Astrocyte of the spinal cord (primary cell): ENCODE measurements at regions not wholly inside any gene's neighbourhood (a gene's known extent, or its start where the extent isn't known, plus 50 kb on each side); places are given as distances from the start of the nearest gene placed in this dataset.

ENCODE experiments used
- DNase-seq: peaks from one replicate; pipeline ENCODE4 v3.0.0; 2011; ENCODE audit warnings: low read depth, low spot score
- H3K4me3 ChIP-seq: 2 replicates; pipeline ENCODE4 v1.5.1; 2011; ENCODE audit warnings: low read depth, mild to moderate bottlenecking, low read length, moderate library complexity
- in situ Hi-C: cut with HindIII; loops from 2 replicates; pipeline ENCODE4 v1.10.0; 2017; ENCODE audit warnings: low sequenced_read_pairs
- TF ChIP-seq, protein P1 (sequence below): IDR thresholded peaks from 2 replicates; pipeline ENCODE4 v1.5.1; 2012; ENCODE audit warnings: low read depth, mild to moderate bottlenecking, low read length, inconsistent platforms

DNA sequence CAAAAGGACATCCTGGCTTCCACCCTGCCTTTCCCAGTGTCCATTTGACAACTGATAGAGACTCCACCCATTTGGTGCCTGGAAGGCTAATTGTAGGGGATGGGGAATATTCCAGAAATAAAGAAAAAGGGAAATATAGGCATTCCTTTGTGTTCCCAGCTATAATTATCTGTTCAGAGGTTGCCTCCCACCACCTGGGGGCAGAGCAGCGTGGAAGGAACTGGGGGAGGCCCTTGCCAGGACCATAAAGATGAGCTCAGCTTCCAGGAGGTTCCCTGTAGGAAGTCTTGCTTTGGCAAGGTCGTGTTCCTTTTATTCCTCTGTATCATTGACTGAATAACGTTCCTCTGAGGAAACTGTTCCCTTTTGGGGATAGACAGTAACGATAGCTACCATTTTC, 214.7 kb downstream of the TFAP2C start:
- DNase-seq: no peak
- TF ChIP-seq, protein P1, sequence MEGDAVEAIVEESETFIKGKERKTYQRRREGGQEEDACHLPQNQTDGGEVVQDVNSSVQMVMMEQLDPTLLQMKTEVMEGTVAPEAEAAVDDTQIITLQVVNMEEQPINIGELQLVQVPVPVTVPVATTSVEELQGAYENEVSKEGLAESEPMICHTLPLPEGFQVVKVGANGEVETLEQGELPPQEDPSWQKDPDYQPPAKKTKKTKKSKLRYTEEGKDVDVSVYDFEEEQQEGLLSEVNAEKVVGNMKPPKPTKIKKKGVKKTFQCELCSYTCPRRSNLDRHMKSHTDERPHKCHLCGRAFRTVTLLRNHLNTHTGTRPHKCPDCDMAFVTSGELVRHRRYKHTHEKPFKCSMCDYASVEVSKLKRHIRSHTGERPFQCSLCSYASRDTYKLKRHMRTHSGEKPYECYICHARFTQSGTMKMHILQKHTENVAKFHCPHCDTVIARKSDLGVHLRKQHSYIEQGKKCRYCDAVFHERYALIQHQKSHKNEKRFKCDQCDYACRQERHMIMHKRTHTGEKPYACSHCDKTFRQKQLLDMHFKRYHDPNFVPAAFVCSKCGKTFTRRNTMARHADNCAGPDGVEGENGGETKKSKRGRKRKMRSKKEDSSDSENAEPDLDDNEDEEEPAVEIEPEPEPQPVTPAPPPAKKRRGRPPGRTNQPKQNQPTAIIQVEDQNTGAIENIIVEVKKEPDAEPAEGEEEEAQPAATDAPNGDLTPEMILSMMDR: peak; percentile 26

DNA sequence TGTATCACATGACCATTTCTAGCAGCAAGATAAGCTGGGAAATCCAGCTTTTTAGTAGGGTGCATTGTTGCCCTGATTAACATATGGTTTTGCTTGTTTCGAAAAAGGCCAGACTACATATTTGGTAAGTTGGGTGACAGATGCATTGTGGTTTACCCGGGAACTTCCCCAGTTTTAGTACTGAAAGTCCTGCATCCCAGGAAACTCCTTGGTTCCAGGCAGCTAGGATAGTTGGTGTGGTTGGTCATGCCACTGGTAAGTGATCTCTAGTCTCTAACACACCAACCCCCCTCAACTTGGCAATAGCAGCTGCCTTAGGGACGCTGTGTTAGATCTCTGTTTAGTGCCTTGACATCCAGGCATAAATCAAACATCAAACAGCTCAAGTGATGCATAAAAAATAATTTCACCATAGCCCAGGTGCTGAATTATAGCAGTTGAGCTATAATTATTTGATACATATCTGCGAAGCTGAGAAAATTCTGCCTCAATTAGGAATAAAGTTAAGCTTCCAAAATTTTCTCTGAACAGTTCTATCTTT, 216.5 kb downstream of the TFAP2C start:
- DNase-seq: no peak
- TF ChIP-seq, protein P1: no peak
- in situ Hi-C loops: no loop called here

More for the DNA sequence above, 214.7 kb downstream of the TFAP2C start:
- in situ Hi-C loops: no loop called here
- H3K4me3 ChIP-seq: no peak overlapping the region

DNA sequence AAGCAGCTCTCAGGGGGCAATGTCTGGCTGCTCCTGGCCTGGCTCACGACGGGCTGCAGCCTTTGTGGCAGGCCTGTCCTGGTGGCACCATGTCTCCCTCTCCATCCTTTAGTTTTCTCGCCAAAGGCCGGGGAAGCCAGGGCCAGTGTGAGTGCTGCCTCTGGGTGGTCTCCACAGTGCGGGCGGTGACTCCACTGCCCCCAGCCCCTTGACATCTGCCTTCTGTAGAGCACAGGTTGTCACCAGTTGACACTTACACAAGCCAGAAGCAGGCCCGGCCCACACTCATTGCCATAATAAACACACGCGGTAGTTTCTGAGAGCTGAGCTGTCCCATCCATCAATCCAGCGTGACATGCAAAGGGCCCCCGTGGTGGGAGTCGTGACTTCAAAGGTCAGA, 219.5 kb downstream of the TFAP2C start:
- TF ChIP-seq, protein P1: no peak
- H3K4me3 ChIP-seq: no peak overlapping the region
- in situ Hi-C loops: no loop called here
- no peak for DNase-seq

More for the DNA sequence above, 216.5 kb downstream of the TFAP2C start:
- H3K4me3 ChIP-seq: no peak overlapping the region

DNA sequence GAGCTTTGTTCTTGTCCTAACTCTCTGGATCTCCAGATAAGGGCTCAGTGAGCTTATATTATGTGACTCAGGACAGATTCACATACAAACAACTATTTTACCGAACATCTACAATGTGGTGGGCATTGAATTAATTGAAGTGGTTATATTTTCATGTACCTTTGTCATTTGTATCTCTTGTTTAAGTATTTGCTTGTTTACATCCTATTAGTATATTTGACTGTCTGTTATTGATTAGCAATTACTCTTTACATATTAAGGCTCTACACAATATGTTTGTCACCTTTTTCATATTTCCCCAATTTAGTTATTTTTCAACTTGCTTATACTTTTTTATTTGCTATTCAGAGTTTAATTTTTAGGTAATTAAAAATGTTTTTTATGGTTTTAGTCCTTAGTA, 222.4 kb downstream of the TFAP2C start:
- TF ChIP-seq, protein P1: no peak
- in situ Hi-C loops: no loop called here
- H3K4me3 ChIP-seq: no peak overlapping the region
- DNase-seq: no peak

DNA sequence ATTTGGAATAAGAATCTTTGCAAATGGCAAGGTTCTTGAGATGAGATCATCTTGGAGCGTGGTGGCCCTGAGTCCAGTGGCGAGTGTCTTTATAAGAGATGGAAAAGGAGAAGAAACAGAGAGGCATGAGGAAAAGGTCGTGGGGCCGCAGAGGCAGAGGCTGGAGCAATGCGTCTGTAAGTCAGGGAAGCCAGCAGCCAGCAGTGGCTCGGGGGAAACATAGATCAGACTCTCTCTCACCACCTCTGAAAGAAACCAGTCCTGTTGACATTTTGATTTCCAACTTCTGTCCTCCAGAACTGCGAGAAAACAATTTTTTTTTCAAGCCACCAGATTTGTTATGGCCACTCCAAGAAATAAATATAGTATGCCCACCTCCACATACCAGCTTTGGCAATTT, 226.6 kb downstream of the TFAP2C start:
- H3K4me3 ChIP-seq: no peak overlapping the region
- in situ Hi-C loops: no loop called here
- DNase-seq: no peak
- TF ChIP-seq, protein P1: no peak

DNA sequence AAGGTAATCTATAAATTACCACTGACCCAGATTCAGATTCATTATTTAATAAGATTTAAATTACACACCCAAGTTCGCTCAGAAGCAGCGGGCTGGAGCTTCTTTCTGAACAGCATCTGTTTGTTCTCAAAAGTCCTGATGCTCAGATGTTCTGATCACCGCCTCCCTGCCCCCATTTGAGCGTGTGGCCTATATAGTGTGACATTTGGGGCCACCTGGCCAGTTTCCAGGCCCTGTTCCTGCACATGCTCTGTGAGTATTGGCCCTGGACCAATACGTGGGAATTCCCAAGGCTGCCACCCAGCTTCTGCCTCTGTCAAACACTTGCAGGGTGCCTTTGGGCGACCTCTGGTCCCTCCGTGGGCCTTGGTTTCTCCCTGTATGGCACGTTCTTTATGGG, 228.8 kb downstream of the TFAP2C start:
- in situ Hi-C loops: no loop called here
- no peak for DNase-seq
- no peak overlapping the region for H3K4me3 ChIP-seq
- TF ChIP-seq, protein P1: no peak
